ENCODE measurements at regions not wholly inside any gene's neighbourhood (a gene's known extent, or its start where the extent isn't known, plus 50 kb on each side); places are given as distances from the start of the nearest gene placed in this dataset.
"Not testable (repeated sequence)": the region's sequence is repeated elsewhere in the genome, so short reads cannot be mapped to it uniquely, and the experiment has no call there.

- Histone ChIP-seq H3K9me3 (replicated peaks) (no peaks in the 10 kb centered on the region), H3K27ac (no peak overlapping the region), H3K4me1 (no peaks in the 10 kb centered on the region), H3K4me3 (no peak overlapping the region), H3K27me3 (no peaks in the 10 kb centered on the region), H3K36me3 (no peaks in the 10 kb centered on the region)
- no peak for DNase-seq
Measured at GRCh38 chr2:182477774-182478173, 50.9 kb upstream of the PDE1A start.

DNA sequence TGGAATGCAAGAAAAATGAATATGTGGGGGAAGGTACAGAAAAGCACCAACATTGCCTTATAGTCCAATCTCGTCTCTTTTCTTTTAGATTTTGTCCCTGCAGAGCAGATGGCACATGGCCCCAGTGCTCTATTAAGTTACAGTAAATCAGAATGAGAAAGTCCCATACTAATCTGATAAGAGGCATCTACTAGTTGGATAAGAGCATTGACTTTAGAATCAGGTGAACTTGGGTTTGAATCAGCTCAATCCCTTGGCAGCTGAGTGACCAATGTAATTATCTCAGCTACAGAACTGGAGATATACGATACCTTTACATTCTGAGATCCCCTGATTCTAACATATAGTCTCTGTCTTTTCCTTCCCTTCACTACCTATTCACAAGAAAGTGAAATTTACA, 54.8 kb upstream of the PDE1A start:
- Histone ChIP-seq H3K27me3 (no peaks in the 10 kb centered on the region), H3K4me3 (no peak overlapping the region), H3K27ac (no peak overlapping the region), H3K4me1 (no peaks in the 10 kb centered on the region), H3K36me3 (no peaks in the 10 kb centered on the region), H3K9me3 (replicated peaks) (no peaks in the 10 kb centered on the region)
- peak in 1 of 2 experiments; percentile 5 for DNase-seq

DNA sequence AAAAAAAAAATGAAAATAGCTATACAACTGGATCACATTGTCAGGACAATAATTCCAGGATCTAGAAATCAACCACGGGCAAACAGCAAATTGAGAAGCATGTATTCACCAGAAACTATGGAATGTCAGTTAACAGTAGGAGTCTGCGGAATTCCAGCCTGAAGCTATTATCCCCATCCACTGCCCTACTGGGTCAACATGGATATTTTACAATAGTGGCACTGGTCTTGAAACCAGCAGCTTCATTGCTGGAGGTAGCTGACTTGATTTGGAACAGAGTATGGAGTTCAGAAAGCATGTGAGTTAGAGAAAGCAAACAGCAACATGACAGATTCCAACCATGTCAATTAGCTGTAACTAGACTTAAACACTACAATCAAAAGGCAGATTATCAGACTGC, 55.7 kb upstream of the PDE1A start:
- no peak overlapping the region for H3K27ac ChIP-seq
- no peaks in the 10 kb centered on the region for H3K4me1 ChIP-seq
- no peak for DNase-seq
- no peaks in the 10 kb centered on the region for H3K36me3 ChIP-seq
- H3K9me3 ChIP-seq (replicated peaks), result no peaks in the 10 kb centered on the region
- no peak overlapping the region for H3K4me3 ChIP-seq
- H3K27me3 ChIP-seq, result no peaks in the 10 kb centered on the region

DNA sequence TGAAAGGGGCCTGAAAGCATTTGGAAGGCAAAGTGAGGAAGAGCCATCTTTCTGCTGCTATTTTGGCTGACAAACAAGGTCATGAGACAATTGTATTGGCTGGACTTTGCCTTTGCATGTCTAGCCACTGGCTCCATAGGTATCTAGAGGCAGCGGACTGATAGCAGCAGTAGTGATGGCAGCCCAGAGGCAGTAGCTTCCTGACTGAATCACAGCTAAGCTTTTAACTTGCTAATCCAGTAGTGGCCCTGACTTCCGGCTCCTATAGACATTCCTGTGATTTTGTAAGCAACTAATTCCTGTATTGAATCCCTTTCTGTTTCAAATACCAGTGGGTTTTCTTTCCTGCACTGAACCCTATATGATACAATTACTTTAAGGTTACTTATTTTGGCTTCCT, 69.8 kb upstream of the PDE1A start:
- no peaks in the 10 kb centered on the region for H3K36me3 ChIP-seq
- no peaks in the 10 kb centered on the region for H3K4me1 ChIP-seq
- H3K4me3 ChIP-seq, result no peak overlapping the region

DNA sequence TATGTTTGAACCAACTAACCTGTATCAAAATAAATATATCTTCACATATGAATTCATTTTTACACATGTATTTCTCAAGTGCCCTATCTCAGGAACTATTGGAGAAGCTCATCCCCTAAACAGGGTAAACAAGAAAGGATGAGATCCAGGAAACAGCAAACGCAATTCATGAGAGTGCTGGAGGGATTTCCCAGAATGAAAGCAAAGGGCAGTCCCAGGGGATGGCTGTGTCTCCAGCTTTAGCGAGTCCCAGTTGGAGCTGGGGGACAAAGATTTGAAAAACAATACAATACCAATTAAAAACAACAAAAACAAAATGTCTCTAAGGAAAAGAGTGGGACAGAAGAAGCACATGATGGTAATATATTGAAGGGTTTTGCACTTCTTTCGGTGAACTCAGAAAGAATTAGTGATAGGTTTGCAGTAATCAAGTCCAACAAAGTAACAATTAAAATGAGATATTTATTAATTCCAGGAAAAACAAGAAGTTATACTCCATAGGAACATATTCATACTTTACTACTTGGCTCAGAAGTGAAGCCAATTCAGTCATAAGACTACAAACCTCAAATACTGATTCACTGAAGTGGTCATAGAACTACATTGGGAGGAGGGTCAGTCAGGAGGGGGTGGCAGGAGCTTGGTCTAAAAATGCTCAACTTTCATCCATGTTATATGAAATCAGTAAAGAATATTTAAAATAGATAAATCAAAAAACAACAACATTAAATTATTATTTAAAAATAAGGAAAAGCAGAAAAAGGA, 73.1 kb upstream of the PDE1A start:
- H3K27ac ChIP-seq, result no peak overlapping the region
- no peaks in the 10 kb centered on the region for H3K9me3 ChIP-seq (replicated peaks)
- no peaks in the 10 kb centered on the region for H3K27me3 ChIP-seq
- no peaks in the 10 kb centered on the region for H3K36me3 ChIP-seq
- no peaks in the 10 kb centered on the region for H3K4me1 ChIP-seq
- DNase-seq, result no peak
- H3K4me3 ChIP-seq, result no peak overlapping the region

More for the DNA sequence above, 69.8 kb upstream of the PDE1A start:
- Histone ChIP-seq H3K27ac (no peak overlapping the region), H3K9me3 (replicated peaks) (no peaks in the 10 kb centered on the region), H3K27me3 (no peaks in the 10 kb centered on the region)
- DNase-seq, result no peak

DNA sequence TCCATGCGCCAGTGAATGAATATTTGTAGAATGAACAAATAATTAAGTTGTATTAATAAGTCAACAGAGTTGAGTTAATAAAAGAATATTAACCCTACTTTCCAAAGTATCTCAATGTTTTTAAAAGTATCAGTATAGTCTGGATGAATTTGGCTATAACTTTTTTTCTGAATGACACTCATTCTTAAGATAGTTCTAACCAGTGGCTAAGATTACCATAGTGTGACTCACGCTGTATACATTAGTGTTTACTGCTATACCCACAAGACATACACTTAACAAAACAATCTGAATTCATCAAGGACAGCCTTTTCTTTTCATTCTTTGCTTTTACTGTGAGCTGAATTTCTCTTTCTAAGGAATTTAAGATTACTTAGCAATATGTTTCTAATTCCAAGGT, 77.0 kb upstream of the PDE1A start:
- Histone ChIP-seq H3K27me3 (no peaks in the 10 kb centered on the region), H3K4me1 (no peaks in the 10 kb centered on the region), H3K27ac (no peak overlapping the region), H3K36me3 (no peaks in the 10 kb centered on the region), H3K9me3 (replicated peaks) (no peaks in the 10 kb centered on the region), H3K4me3 (no peak overlapping the region)
- no peak for DNase-seq

- H3K4me3 ChIP-seq, result no peak overlapping the region
- H3K27ac ChIP-seq, result no peak overlapping the region
- H3K4me1 ChIP-seq, result no peaks in the 10 kb centered on the region
- no peaks in the 10 kb centered on the region for H3K9me3 ChIP-seq (replicated peaks)
- no peaks in the 10 kb centered on the region for H3K36me3 ChIP-seq
- no peaks in the 10 kb centered on the region for H3K27me3 ChIP-seq
- no peak for DNase-seq
Measured at GRCh38 chr2:182504903-182505302, 78.1 kb upstream of the PDE1A start.

DNA sequence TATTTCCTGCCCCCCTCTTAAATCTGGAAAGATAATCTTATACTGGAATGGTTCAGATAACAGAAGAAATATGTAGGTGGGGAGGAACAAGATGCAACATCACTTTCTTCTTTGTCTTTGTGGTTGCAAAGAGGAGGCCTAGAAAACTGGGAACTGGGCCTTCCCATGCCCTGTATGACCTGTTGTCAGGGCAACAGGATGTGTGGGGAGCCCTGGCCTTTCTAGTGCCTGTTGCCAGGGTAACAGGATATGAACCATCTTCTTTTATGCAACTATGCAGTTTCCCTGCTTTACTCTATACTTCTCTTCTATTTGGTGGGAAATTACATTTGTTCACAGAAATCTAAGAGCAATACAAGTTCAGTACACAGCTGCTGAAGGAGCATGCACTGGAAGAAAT, 79.8 kb upstream of the PDE1A start:
- Histone ChIP-seq H3K27me3 (no peaks in the 10 kb centered on the region), H3K4me1 (no peaks in the 10 kb centered on the region), H3K4me3 (no peak overlapping the region), H3K27ac (no peak overlapping the region), H3K9me3 (replicated peaks) (no peaks in the 10 kb centered on the region), H3K36me3 (no peaks in the 10 kb centered on the region)
- peak in 1 of 2 experiments; percentile 4 for DNase-seq

GRCh38 chr2:182508583-182508982, 81.7 kb upstream of the PDE1A start:
- not testable (repeated sequence) for H3K27ac ChIP-seq; H3K9me3 ChIP-seq (replicated peaks); DNase-seq

DNA sequence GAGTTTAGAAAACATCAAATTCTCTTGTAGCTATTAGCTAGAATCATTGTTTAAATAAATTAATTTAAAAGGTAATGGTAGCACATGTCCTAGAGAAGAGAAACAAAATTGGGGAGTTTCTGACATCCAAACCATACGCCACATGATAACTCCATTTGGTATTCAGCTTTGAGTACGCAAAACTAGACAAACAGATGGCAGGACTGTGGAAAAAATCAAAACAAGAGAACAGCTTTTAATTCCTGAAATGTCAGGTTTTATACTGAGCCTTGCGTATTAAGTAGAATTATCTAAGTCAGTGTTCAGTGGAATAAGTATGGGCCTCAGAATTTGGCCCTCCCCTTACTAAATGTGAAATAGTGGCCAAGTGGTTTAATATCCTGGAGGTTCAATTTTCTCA, 82.4 kb upstream of the PDE1A start:
- Histone ChIP-seq H3K27ac (no peak overlapping the region), H3K4me3 (no peak overlapping the region), H3K9me3 (replicated peaks) (no peaks in the 10 kb centered on the region), H3K4me1 (no peaks in the 10 kb centered on the region), H3K27me3 (no peaks in the 10 kb centered on the region), H3K36me3 (no peaks in the 10 kb centered on the region)
- DNase-seq, result no peak

More at GRCh38 chr2:182508583-182508982, 81.7 kb upstream of the PDE1A start:
- not testable (repeated sequence) for H3K4me3 ChIP-seq, H3K4me1 ChIP-seq, H3K36me3 ChIP-seq, H3K27me3 ChIP-seq

DNA sequence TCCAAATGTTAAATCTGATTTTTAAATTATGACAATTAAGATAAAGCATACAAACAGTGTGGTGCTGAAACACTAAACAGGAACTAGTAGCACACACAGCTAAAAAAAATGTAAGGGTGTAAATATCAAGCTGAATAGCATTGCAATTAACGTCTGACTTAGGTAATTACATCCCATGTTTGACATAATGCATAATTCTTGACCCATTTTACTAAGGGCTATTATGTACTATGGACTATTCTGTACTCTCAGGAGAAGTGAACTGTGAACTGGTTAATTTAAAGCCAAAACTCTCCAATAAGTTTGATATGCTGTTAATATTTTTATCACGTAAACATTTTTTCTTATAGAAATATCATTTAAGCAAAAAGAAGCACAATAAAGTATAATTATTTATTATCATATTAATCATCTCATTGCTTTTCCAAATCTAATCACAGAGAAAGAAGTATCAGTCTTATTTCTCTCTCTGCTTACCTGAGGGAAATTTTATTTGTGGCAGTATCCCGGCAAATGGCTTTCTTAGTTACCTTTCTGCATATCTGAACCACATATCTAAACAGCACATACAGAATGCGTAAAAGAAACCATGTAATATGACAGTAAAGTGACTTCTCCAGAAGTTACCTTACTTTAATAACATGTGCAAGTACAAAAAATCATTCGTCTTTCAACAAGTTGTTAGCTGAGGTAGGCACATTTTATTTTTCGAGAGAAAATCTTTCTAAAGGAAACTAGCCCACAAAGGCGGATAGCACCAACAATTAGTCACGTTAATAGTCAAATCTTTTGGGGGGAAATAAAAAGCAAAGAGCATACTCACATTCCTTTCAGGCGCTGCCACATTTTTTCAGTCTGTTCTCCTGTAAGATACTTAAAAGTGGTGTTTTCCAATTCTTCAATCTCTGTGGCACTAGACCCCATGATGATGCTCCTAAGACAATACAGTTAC, 94.9 kb upstream of the PDE1A start:
- no peaks in the 10 kb centered on the region for H3K9me3 ChIP-seq (replicated peaks)
- no peak overlapping the region; the same call in 1 of the 2 replicates for H3K27ac ChIP-seq
- H3K4me3 ChIP-seq, result peak overlapping the region; percentile 37
- no peaks in the 10 kb centered on the region for H3K36me3 ChIP-seq
- H3K27me3 ChIP-seq, result no peaks in the 10 kb centered on the region
- no peaks in the 10 kb centered on the region for H3K4me1 ChIP-seq
- DNase-seq, result no peak

DNA sequence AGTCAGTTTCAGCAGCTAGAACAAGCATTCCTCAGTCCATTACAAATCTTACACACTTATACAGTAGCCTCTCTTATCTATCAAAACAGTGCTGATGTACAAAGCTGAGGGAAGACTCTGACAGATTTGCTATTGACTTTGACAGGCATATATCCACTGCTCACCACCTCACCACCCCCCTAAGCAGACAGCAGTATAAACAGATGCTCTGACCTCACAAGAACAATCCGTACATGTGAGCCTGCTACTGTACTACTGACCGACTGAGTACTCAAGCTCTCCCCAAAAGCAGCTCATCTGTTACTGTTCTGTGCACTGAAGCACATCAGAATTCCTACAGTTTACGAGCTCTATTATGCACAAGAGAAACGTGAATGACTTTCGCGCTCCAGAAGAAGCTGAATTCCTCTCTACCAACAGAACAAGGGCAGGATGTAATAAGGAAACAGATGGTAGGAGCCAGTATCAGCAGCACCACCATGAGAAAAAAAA, 95.6 kb upstream of the PDE1A start:
- DNase-seq, result peak in 1 of 2 experiments; percentile 41
- Histone ChIP-seq H3K36me3 (no peaks in the 10 kb centered on the region), H3K27ac (peak overlapping the region; percentile 12; the same call in 1 of the 2 replicates), H3K27me3 (no peaks in the 10 kb centered on the region), H3K4me1 (no peaks in the 10 kb centered on the region), H3K4me3 (peak overlapping the region; percentile 37), H3K9me3 (replicated peaks) (no peaks in the 10 kb centered on the region)

DNA sequence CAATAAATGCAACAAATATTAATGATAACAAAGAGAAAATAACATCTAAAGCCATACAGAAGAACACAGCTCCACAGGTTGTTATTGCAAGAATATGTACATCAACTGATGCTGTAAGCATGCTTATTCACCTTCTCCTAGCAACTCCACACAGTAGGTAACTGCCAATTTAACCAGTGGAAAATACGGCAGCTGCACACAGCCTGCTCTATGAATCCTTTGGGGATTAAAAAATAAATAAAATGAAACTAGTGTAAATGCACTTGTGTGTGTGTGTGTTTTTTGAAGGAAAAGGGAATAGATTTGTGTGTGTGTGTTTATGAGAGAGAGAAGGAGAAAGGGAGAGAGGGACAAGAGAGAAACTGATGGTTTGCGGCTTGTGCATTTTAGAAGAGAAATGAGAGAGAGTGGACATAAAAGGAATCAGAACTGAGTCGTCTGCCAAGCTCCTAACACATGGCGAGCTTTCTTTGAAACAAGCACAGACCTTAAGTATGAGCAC, 96.2 kb upstream of the PDE1A start:
- Histone ChIP-seq H3K27ac (no peak overlapping the region), H3K36me3 (no peaks in the 10 kb centered on the region), H3K27me3 (no peaks in the 10 kb centered on the region), H3K9me3 (replicated peaks) (no peaks in the 10 kb centered on the region), H3K4me3 (peak overlapping the region; percentile 37), H3K4me1 (no peaks in the 10 kb centered on the region)
- DNase-seq, result peak in 1 of 2 experiments; percentile 16

DNA sequence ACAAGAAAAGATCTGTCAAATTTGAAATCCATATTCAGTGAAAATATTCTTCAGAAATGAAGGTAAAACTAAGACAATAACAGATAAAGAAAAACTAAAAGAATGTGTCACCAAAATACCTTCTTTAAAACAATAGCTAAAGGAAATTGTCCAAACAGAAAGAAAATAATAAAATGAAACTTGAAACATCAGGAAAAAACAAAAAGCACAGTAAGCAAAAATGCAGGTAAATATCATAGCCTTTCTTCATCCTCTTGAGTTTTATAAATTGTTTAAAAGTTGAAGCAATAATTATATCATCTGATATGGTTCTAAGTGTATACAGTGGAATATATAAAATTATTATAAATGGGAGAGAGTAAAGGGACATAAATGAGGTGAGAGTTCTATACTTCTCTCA, 103.8 kb upstream of the PDE1A start:
- no peak overlapping the region for H3K27ac ChIP-seq
- no peaks in the 10 kb centered on the region for H3K9me3 ChIP-seq (replicated peaks)
- no peaks in the 10 kb centered on the region; the same call in 1 of the 2 replicates for H3K36me3 ChIP-seq
- no peaks in the 10 kb centered on the region for H3K27me3 ChIP-seq
- DNase-seq, result no peak
- H3K4me3 ChIP-seq, result no peak overlapping the region
- no peaks in the 10 kb centered on the region for H3K4me1 ChIP-seq

DNA sequence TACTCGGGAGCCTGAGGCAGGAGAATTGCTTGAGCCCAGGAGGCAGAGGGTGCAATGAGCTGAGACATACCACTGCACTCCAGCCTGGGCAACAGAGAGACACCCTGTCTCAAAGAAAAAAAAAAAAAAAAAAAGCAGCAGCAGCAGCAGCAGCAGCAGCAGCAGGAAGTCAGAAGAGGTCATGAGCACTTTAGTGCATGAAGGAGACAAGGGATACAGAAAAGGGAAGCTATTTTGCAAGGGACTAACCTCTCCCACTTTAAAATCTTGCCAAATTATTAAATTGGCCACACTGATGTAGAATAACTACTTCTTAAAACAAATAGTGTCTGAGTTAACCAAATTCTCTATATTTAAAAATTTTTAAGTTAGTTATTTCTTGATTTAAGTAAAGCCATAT, 113.4 kb upstream of the PDE1A start:
- no peak for DNase-seq
- Histone ChIP-seq H3K27me3 (no peaks in the 10 kb centered on the region), H3K9me3 (replicated peaks) (no peaks in the 10 kb centered on the region; the same call in 1 of the 2 replicates), H3K4me1 (peaks cover 24% of the 10 kb centered on the region), H3K36me3 (no peaks in the 10 kb centered on the region), H3K27ac (no peak overlapping the region), H3K4me3 (no peak overlapping the region)

All from SJCRH30 (cell line).